Mucosa of rectum (tissue), 2 donors: ENCODE measurements at regions not wholly inside any gene's neighbourhood (a gene's known extent, or its start where the extent isn't known, plus 50 kb on each side); places are given as distances from the start of the nearest gene placed in this dataset.
A peak's percentile ranks its signal among the peaks of the same experiment; 100 is the strongest.

Experiments used
- H3K27ac ChIP-seq, 2 donors: one replicate each; pipeline ENCODE4 v1.7.0; 2013; ENCODE audit warnings: inconsistent platforms in 2 of 2, low read depth in 2 of 2, low read length in 2 of 2
- H3K27me3 ChIP-seq, 2 donors: one replicate each; pipeline ENCODE4 v1.7.0; 2013; ENCODE audit warnings: low read length in 2 of 2; ENCODE audit not compliant: control insufficient read depth in 2 of 2, insufficient read depth in 2 of 2
- H3K36me3 ChIP-seq, 2 donors: one replicate each; pipeline ENCODE4 v1.7.0; 2013; ENCODE audit warnings: low read length in 2 of 2; ENCODE audit not compliant: control insufficient read depth in 2 of 2, insufficient read depth in 2 of 2
- H3K4me1 ChIP-seq, 2 donors: one replicate each; pipeline ENCODE4 v1.7.0; 2013; ENCODE audit warnings: low read length in 2 of 2, mild to moderate bottlenecking in 1 of 2; ENCODE audit not compliant: control insufficient read depth in 2 of 2, insufficient read depth in 2 of 2
- H3K4me3 ChIP-seq, 2 donors: one replicate each; pipeline ENCODE4 v1.7.0; 2013; ENCODE audit warnings: low read length in 2 of 2
- H3K9ac ChIP-seq, 2 donors: one replicate each; pipeline ENCODE4 v1.7.0; 2013; ENCODE audit warnings: low read length in 2 of 2, low read depth in 1 of 2, mild to moderate bottlenecking in 1 of 2
- H3K9me3 ChIP-seq, 2 donors: one replicate each; pipeline ENCODE4 v1.7.0; 2013; ENCODE audit warnings: low read length in 2 of 2; ENCODE audit not compliant: control insufficient read depth in 2 of 2
- donor health status: healthy.
- donor health status: Normal muscosa, but diverticular disease.

GRCh38 chr7:131173145-131173890 is 154.4 kb upstream of the MKLN1 start:
- Histone ChIP-seq H3K9me3 (no peaks in the 10 kb centered on the region), H3K27me3 (no peaks in the 10 kb centered on the region), H3K4me3 (no peak overlapping the region), H3K27ac (no peak overlapping the region), H3K4me1 (no peaks in the 10 kb centered on the region), H3K9ac (peak overlapping the region in 1 of 2 donors; percentile 2), H3K36me3 (no peaks in the 10 kb centered on the region)

- Histone ChIP-seq H3K27ac (no peak overlapping the region), H3K27me3 (no peaks in the 10 kb centered on the region), H3K36me3 (no peaks in the 10 kb centered on the region), H3K4me3 (no peak overlapping the region), H3K9me3 (no peaks in the 10 kb centered on the region), H3K9ac (no peak overlapping the region), H3K4me1 (no peaks in the 10 kb centered on the region)
These were observed 153.3 kb upstream of the MKLN1 start for GRCh38 chr7:131174391-131174790.

- Histone ChIP-seq H3K27me3 (no peaks in the 10 kb centered on the region), H3K4me3 (no peak overlapping the region), H3K9me3 (no peaks in the 10 kb centered on the region), H3K4me1 (no peaks in the 10 kb centered on the region), H3K9ac (no peak overlapping the region), H3K27ac (no peak overlapping the region), H3K36me3 (no peaks in the 10 kb centered on the region)
These were observed 152.8 kb upstream of the MKLN1 start for GRCh38 chr7:131174855-131175254.

GRCh38 chr7:131182446-131183058 is 145.1 kb upstream of the MKLN1 start:
- Histone ChIP-seq H3K9me3 (no peaks in the 10 kb centered on the region), H3K27me3 (no peaks in the 10 kb centered on the region), H3K4me1 (no peaks in the 10 kb centered on the region), H3K4me3 (no peak overlapping the region), H3K27ac (no peak overlapping the region), H3K9ac (no peak overlapping the region), H3K36me3 (no peaks in the 10 kb centered on the region)

- Histone ChIP-seq H3K9me3 (no peaks in the 10 kb centered on the region), H3K27me3 (no peaks in the 10 kb centered on the region), H3K4me3 (no peak overlapping the region), H3K27ac (no peak overlapping the region), H3K36me3 (no peaks in the 10 kb centered on the region), H3K9ac (no peak overlapping the region), H3K4me1 (no peaks in the 10 kb centered on the region)
These were observed 144.6 kb upstream of the MKLN1 start for GRCh38 chr7:131183072-131183471.

- H3K4me1 ChIP-seq: no peaks in the 10 kb centered on the region
- H3K9ac ChIP-seq: no peak overlapping the region
- H3K27ac ChIP-seq: no peak overlapping the region
- H3K9me3 ChIP-seq: no peaks in the 10 kb centered on the region
- H3K4me3 ChIP-seq: no peak overlapping the region
- no peaks in the 10 kb centered on the region for H3K36me3 ChIP-seq
- no peaks in the 10 kb centered on the region for H3K27me3 ChIP-seq
These were observed 144.0 kb upstream of the MKLN1 start for GRCh38 chr7:131183611-131184119.

GRCh38 chr7:131186816-131187215 is 140.9 kb upstream of the MKLN1 start:
- H3K9me3 ChIP-seq: no peaks in the 10 kb centered on the region
- H3K4me3 ChIP-seq: no peak overlapping the region
- H3K9ac ChIP-seq: no peak overlapping the region
- no peaks in the 10 kb centered on the region for H3K4me1 ChIP-seq
- no peaks in the 10 kb centered on the region for H3K27me3 ChIP-seq
- H3K27ac ChIP-seq: no peak overlapping the region
- no peaks in the 10 kb centered on the region for H3K36me3 ChIP-seq

GRCh38 chr7:131188367-131189339 is 139.0 kb upstream of the MKLN1 start:
- H3K9ac ChIP-seq: no peak overlapping the region
- H3K4me1 ChIP-seq: no peaks in the 10 kb centered on the region
- H3K27ac ChIP-seq: no peak overlapping the region
- H3K9me3 ChIP-seq: no peaks in the 10 kb centered on the region
- no peak overlapping the region for H3K4me3 ChIP-seq
- no peaks in the 10 kb centered on the region for H3K27me3 ChIP-seq
- H3K36me3 ChIP-seq: no peaks in the 10 kb centered on the region

- no peak overlapping the region for H3K9ac ChIP-seq
- H3K4me1 ChIP-seq: no peaks in the 10 kb centered on the region
- no peaks in the 10 kb centered on the region for H3K36me3 ChIP-seq
- H3K27ac ChIP-seq: no peak overlapping the region
- no peaks in the 10 kb centered on the region for H3K9me3 ChIP-seq
- no peak overlapping the region for H3K4me3 ChIP-seq
- no peaks in the 10 kb centered on the region for H3K27me3 ChIP-seq
These were observed 138.2 kb upstream of the MKLN1 start for GRCh38 chr7:131189488-131189887.

GRCh38 chr7:131190146-131190545 is 137.5 kb upstream of the MKLN1 start:
- Histone ChIP-seq H3K4me1 (no peaks in the 10 kb centered on the region), H3K9me3 (no peaks in the 10 kb centered on the region), H3K27ac (no peak overlapping the region), H3K4me3 (no peak overlapping the region), H3K36me3 (no peaks in the 10 kb centered on the region), H3K27me3 (no peaks in the 10 kb centered on the region), H3K9ac (no peak overlapping the region)
